GM23338 (cell line): ENCODE measurements at regions not wholly inside any gene's neighbourhood (a gene's known extent, or its start where the extent isn't known, plus 50 kb on each side); places are given as distances from the start of the nearest gene placed in this dataset.
A peak's percentile ranks its signal among the peaks of the same experiment; 100 is the strongest.

Experiments
- ATAC-seq: fragments of 200-7000 bp; cut with Tn5 transposase; 3 replicates; pipeline ENCODE4 v1.9.1; 2020
- DNase-seq: peaks from one replicate; pipeline ENCODE4 v3.0.0-alpha.2; 2015; ENCODE audit warnings: low spot score
- H2AFZ ChIP-seq: fragments of 200-600 bp; sonication (generic); 2 replicates; pipeline ENCODE4 v1.8.0; 2016; ENCODE audit warnings: antibody characterized with exemption, mild to moderate bottlenecking, moderate library complexity
- H3F3A ChIP-seq: fragments of 200-600 bp; sonication (generic); replicated peaks from 2 replicates; pipeline ENCODE4 v1.8.0; 2017; ENCODE audit warnings: antibody characterized with exemption, mixed run types, low read depth
- H3K27ac ChIP-seq: fragments of 200-600 bp; sonication (generic); 2 replicates; pipeline ENCODE4 v1.6.1; 2016; ENCODE audit warnings: low read depth
- H3K27me3 ChIP-seq: fragments of 200-600 bp; sonication (generic); 2 replicates; pipeline ENCODE4 v1.8.0; 2016; ENCODE audit warnings: mild to moderate bottlenecking, mixed run types, moderate library complexity; ENCODE audit not compliant: insufficient read depth
- H3K36me3 ChIP-seq: fragments of 200-600 bp; sonication (generic); 2 replicates; pipeline ENCODE4 v1.8.0; 2016; ENCODE audit warnings: mild to moderate bottlenecking; ENCODE audit not compliant: insufficient read depth
- H3K4me1 ChIP-seq: fragments of 200-600 bp; sonication (generic); 2 replicates; pipeline ENCODE4 v1.8.0; 2016; ENCODE audit warnings: mild to moderate bottlenecking, moderate library complexity; ENCODE audit not compliant: insufficient read depth
- H3K4me2 ChIP-seq: fragments of 200-600 bp; sonication (generic); 2 replicates; pipeline ENCODE4 v1.7.1; 2017; ENCODE audit warnings: mixed run types
- H3K4me3 ChIP-seq: fragments of 200-600 bp; sonication (generic); 2 replicates; pipeline ENCODE4 v1.6.1; 2016; ENCODE audit warnings: mixed run types
- H3K79me2 ChIP-seq: fragments of 200-600 bp; sonication (generic); replicated peaks from 2 replicates; pipeline ENCODE4 v1.8.0; 2017; ENCODE audit warnings: mild to moderate bottlenecking; ENCODE audit not compliant: insufficient read depth
- H3K9me2 ChIP-seq: fragments of 200-600 bp; sonication (generic); 2 replicates; pipeline ENCODE4 v1.8.0; 2017; ENCODE audit not compliant: insufficient read depth
- H4K20me1 ChIP-seq: fragments of 200-600 bp; sonication (generic); replicated peaks from 2 replicates; pipeline ENCODE4 v1.8.0; 2017; ENCODE audit warnings: mild to moderate bottlenecking; ENCODE audit not compliant: insufficient read depth
- H3K27ac Mint-ChIP-seq: 2 replicates; pipeline ENCODE4 v1.8.0; 2020; ENCODE audit warnings: inconsistent platforms, mild to moderate bottlenecking, moderate library complexity, mixed read lengths
- H3K27me3 Mint-ChIP-seq: 3 replicates; pipeline ENCODE4 v1.8.0; 2022; ENCODE audit warnings: low read depth, mild to moderate bottlenecking, moderate library complexity, mixed read lengths, inconsistent platforms; ENCODE audit not compliant: insufficient read depth, poor library complexity
- H3K36me3 Mint-ChIP-seq: 3 replicates; pipeline ENCODE4 v1.8.0; 2021; ENCODE audit warnings: low read depth, mild to moderate bottlenecking, inconsistent platforms, moderate library complexity, mixed read lengths
- H3K4me1 Mint-ChIP-seq: 3 replicates; pipeline ENCODE4 v1.8.0; 2020; ENCODE audit warnings: mild to moderate bottlenecking, inconsistent platforms, mixed read lengths
- H3K4me3 Mint-ChIP-seq: 3 replicates; pipeline ENCODE4 v1.8.0; 2021; ENCODE audit warnings: moderate library complexity, mild to moderate bottlenecking, inconsistent platforms, mixed read lengths
- H3K9me3 Mint-ChIP-seq: 3 replicates; pipeline ENCODE4 v1.8.0; 2020; ENCODE audit warnings: moderate library complexity, mild to moderate bottlenecking, inconsistent platforms, mixed read lengths
- CREB1 ChIP-seq: fragments of 250-450 bp; sonication (Bioruptor Pico); IDR thresholded peaks from 2 replicates; pipeline ENCODE4 v1.5.0; 2020; ENCODE audit warnings: low read depth, mild to moderate bottlenecking, moderate library complexity
- EZH2phosphoT487 ChIP-seq: fragments of 200-600 bp; sonication (generic); IDR thresholded peaks from one replicate; pipeline ENCODE4 v1.8.1; 2018; ENCODE audit warnings: antibody characterized with exemption; ENCODE audit not compliant: unreplicated experiment
- JUNB ChIP-seq: IDR thresholded peaks from one replicate; pipeline ENCODE4 v1.6.1; 2016; ENCODE audit warnings: antibody characterized with exemption; ENCODE audit not compliant: unreplicated experiment
- NANOG ChIP-seq: IDR thresholded peaks from 2 replicates; pipeline ENCODE4 v1.6.1; 2016; ENCODE audit warnings: antibody characterized with exemption, borderline replicate concordance
- POLR2AphosphoS5 ChIP-seq: IDR thresholded peaks from 2 replicates; pipeline ENCODE4 v1.6.1; 2016; ENCODE audit warnings: antibody characterized with exemption, low read depth
- STAT1 ChIP-seq: IDR thresholded peaks from one replicate; pipeline ENCODE4 v1.6.1; 2016; ENCODE audit warnings: antibody characterized with exemption; ENCODE audit not compliant: unreplicated experiment
- ZNF331 ChIP-seq: fragments of 250-450 bp; sonication (Bioruptor Pico); IDR thresholded peaks from 2 replicates; pipeline ENCODE4 v1.5.0; 2020; ENCODE audit warnings: low read depth, mild to moderate bottlenecking, moderate library complexity
- TF ChIP-seq, protein P1 (sequence below): fragments of 250-450 bp; sonication (Bioruptor Pico); IDR thresholded peaks from 2 replicates; pipeline ENCODE4 v1.5.0; 2020; ENCODE audit warnings: mild to moderate bottlenecking, moderate library complexity
- TF ChIP-seq, protein P2 (sequence below), 2 experiments: fragments of 200-600 bp in 1 of 2; sonication (generic) in 1 of 2; conservative IDR thresholded peaks; 2 replicates each; pipeline versions ENCODE4 v1.5.1 to v1.6.1; 2016 to 2017; ENCODE audit warnings: antibody characterized with exemption in 2 of 2, low read depth in 2 of 2, mild to moderate bottlenecking in 2 of 2, moderate library complexity in 1 of 2
- TF ChIP-seq, protein P3 (sequence below): IDR thresholded peaks from 2 replicates; pipeline ENCODE4 v1.6.1; 2016; ENCODE audit warnings: antibody characterized with exemption
- TF ChIP-seq, protein P4 (sequence below): IDR thresholded peaks from one replicate; pipeline ENCODE4 v1.6.1; 2018; ENCODE audit warnings: antibody characterized with exemption; ENCODE audit not compliant: unreplicated experiment

DNA sequence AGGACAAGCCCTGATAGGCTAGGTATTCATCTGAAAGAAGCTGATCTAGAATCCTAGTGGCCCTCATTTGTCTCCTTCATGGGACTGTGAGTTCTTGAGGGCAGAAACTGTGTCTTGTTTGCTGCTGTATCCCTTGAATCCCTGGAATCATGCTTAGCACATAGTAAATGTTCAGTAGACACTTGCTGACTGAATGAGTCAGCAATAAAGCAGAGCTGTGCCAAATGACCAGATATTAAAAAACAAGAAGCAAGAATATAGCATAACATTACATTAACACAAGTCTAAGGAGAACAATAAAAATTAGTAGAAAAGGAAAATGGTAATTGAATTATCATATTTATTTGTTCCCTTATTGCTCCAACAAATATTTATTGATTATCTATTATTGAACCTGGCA, 420.5 kb downstream of the ZSWIM6 start (continued):
- TF ChIP-seq, protein P1, sequence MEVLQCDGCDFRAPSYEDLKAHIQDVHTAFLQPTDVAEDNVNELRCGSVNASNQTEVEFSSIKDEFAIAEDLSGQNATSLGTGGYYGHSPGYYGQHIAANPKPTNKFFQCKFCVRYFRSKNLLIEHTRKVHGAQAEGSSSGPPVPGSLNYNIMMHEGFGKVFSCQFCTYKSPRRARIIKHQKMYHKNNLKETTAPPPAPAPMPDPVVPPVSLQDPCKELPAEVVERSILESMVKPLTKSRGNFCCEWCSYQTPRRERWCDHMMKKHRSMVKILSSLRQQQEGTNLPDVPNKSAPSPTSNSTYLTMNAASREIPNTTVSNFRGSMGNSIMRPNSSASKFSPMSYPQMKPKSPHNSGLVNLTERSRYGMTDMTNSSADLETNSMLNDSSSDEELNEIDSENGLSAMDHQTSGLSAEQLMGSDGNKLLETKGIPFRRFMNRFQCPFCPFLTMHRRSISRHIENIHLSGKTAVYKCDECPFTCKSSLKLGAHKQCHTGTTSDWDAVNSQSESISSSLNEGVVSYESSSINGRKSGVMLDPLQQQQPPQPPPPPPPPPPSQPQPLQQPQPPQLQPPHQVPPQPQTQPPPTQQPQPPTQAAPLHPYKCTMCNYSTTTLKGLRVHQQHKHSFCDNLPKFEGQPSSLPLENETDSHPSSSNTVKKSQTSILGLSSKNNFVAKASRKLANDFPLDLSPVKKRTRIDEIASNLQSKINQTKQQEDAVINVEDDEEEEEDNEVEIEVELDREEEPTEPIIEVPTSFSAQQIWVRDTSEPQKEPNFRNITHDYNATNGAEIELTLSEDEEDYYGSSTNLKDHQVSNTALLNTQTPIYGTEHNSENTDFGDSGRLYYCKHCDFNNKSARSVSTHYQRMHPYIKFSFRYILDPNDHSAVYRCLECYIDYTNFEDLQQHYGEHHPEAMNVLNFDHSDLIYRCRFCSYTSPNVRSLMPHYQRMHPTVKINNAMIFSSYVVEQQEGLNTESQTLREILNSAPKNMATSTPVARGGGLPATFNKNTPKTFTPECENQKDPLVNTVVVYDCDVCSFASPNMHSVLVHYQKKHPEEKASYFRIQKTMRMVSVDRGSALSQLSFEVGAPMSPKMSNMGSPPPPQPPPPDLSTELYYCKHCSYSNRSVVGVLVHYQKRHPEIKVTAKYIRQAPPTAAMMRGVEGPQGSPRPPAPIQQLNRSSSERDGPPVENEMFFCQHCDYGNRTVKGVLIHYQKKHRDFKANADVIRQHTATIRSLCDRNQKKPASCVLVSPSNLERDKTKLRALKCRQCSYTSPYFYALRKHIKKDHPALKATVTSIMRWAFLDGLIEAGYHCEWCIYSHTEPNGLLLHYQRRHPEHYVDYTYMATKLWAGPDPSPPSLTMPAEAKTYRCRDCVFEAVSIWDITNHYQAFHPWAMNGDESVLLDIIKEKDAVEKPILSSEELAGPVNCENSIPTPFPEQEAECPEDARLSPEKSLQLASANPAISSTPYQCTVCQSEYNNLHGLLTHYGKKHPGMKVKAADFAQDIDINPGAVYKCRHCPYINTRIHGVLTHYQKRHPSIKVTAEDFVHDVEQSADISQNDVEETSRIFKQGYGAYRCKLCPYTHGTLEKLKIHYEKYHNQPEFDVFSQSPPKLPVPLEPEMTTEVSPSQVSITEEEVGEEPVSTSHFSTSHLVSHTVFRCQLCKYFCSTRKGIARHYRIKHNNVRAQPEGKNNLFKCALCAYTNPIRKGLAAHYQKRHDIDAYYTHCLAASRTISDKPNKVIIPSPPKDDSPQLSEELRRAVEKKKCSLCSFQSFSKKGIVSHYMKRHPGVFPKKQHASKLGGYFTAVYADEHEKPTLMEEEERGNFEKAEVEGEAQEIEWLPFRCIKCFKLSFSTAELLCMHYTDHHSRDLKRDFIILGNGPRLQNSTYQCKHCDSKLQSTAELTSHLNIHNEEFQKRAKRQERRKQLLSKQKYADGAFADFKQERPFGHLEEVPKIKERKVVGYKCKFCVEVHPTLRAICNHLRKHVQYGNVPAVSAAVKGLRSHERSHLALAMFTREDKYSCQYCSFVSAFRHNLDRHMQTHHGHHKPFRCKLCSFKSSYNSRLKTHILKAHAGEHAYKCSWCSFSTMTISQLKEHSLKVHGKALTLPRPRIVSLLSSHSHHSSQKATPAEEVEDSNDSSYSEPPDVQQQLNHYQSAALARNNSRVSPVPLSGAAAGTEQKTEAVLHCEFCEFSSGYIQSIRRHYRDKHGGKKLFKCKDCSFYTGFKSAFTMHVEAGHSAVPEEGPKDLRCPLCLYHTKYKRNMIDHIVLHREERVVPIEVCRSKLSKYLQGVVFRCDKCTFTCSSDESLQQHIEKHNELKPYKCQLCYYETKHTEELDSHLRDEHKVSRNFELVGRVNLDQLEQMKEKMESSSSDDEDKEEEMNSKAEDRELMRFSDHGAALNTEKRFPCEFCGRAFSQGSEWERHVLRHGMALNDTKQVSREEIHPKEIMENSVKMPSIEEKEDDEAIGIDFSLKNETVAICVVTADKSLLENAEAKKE (CRISPR knock-in tag): no peak
- TF ChIP-seq ZNF331 (CRISPR knock-in tag): no peak
- no peak for TF ChIP-seq POLR2AphosphoS5
- no peak for TF ChIP-seq JUNB
- TF ChIP-seq, protein P2, sequence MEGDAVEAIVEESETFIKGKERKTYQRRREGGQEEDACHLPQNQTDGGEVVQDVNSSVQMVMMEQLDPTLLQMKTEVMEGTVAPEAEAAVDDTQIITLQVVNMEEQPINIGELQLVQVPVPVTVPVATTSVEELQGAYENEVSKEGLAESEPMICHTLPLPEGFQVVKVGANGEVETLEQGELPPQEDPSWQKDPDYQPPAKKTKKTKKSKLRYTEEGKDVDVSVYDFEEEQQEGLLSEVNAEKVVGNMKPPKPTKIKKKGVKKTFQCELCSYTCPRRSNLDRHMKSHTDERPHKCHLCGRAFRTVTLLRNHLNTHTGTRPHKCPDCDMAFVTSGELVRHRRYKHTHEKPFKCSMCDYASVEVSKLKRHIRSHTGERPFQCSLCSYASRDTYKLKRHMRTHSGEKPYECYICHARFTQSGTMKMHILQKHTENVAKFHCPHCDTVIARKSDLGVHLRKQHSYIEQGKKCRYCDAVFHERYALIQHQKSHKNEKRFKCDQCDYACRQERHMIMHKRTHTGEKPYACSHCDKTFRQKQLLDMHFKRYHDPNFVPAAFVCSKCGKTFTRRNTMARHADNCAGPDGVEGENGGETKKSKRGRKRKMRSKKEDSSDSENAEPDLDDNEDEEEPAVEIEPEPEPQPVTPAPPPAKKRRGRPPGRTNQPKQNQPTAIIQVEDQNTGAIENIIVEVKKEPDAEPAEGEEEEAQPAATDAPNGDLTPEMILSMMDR (conservative IDR thresholded peaks at IDR 0.05; ENCODE audit: low read depth in 2 of 2): no peak
- TF ChIP-seq EZH2phosphoT487: no peak
- no peak for TF ChIP-seq CREB1

DNA sequence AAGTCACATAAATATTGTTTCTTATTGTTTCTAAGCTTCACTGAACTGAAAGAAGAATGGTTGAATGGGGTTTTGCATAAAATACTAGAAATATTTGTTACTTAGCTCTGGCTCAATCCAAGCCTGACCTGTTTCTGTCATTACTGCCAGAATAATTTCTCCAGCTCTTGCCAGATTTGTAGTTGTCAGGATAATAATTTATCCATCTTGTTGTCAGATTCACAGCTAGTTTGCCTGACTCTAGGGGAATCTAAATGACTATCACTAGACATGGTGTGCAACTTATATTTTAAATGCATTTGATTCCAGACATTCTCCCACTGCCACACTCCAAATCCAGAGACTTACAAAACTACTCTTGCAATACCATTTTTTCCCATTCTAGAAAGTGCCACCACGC, 422.7 kb downstream of the ZSWIM6 start:
- Histone ChIP-seq H3K9me2 (peaks cover 17% of the 10 kb centered on the region), H3K79me2 (no peaks in the 10 kb centered on the region), H3K4me2 (peak overlapping the region; percentile 61; the same call in 1 of the 2 replicates), H3K4me3 (no peak overlapping the region), H3K27ac (no peak overlapping the region), H2AFZ (no peak overlapping the region), H3F3A (no peaks in the 10 kb centered on the region), H3K4me1 (peaks cover 12% of the 10 kb centered on the region; the same call in 1 of the 2 replicates), H4K20me1 (no peaks in the 10 kb centered on the region), H3K36me3 (no peaks in the 10 kb centered on the region), H3K27me3 (no peaks in the 10 kb centered on the region)
- H3K27ac Mint-ChIP-seq: peak overlapping the region; percentile 2
- ATAC-seq (no peak), DNase-seq (no peak)
- H3K36me3 Mint-ChIP-seq: no peaks in the 10 kb centered on the region
- H3K9me3 Mint-ChIP-seq: no peaks in the 10 kb centered on the region
- peaks cover 13% of the 10 kb centered on the region for H3K4me1 Mint-ChIP-seq
- peaks cover 2% of the 10 kb centered on the region for H3K27me3 Mint-ChIP-seq
- H3K4me3 Mint-ChIP-seq: no peak overlapping the region
- TF ChIP-seq, protein P2 (conservative IDR thresholded peaks at IDR 0.05; ENCODE audit: low read depth in 2 of 2): no peak
- TF ChIP-seq, protein P3, sequence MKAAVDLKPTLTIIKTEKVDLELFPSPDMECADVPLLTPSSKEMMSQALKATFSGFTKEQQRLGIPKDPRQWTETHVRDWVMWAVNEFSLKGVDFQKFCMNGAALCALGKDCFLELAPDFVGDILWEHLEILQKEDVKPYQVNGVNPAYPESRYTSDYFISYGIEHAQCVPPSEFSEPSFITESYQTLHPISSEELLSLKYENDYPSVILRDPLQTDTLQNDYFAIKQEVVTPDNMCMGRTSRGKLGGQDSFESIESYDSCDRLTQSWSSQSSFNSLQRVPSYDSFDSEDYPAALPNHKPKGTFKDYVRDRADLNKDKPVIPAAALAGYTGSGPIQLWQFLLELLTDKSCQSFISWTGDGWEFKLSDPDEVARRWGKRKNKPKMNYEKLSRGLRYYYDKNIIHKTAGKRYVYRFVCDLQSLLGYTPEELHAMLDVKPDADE: no peak
- TF ChIP-seq, protein P4, sequence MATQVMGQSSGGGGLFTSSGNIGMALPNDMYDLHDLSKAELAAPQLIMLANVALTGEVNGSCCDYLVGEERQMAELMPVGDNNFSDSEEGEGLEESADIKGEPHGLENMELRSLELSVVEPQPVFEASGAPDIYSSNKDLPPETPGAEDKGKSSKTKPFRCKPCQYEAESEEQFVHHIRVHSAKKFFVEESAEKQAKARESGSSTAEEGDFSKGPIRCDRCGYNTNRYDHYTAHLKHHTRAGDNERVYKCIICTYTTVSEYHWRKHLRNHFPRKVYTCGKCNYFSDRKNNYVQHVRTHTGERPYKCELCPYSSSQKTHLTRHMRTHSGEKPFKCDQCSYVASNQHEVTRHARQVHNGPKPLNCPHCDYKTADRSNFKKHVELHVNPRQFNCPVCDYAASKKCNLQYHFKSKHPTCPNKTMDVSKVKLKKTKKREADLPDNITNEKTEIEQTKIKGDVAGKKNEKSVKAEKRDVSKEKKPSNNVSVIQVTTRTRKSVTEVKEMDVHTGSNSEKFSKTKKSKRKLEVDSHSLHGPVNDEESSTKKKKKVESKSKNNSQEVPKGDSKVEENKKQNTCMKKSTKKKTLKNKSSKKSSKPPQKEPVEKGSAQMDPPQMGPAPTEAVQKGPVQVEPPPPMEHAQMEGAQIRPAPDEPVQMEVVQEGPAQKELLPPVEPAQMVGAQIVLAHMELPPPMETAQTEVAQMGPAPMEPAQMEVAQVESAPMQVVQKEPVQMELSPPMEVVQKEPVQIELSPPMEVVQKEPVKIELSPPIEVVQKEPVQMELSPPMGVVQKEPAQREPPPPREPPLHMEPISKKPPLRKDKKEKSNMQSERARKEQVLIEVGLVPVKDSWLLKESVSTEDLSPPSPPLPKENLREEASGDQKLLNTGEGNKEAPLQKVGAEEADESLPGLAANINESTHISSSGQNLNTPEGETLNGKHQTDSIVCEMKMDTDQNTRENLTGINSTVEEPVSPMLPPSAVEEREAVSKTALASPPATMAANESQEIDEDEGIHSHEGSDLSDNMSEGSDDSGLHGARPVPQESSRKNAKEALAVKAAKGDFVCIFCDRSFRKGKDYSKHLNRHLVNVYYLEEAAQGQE: no peak
- TF ChIP-seq STAT1 (no peak), NANOG (no peak), POLR2AphosphoS5 (no peak)
